ENCODE measurements at regions not wholly inside any gene's neighbourhood (a gene's known extent, or its start where the extent isn't known, plus 50 kb on each side); places are given as distances from the start of the nearest gene placed in this dataset.

DNA sequence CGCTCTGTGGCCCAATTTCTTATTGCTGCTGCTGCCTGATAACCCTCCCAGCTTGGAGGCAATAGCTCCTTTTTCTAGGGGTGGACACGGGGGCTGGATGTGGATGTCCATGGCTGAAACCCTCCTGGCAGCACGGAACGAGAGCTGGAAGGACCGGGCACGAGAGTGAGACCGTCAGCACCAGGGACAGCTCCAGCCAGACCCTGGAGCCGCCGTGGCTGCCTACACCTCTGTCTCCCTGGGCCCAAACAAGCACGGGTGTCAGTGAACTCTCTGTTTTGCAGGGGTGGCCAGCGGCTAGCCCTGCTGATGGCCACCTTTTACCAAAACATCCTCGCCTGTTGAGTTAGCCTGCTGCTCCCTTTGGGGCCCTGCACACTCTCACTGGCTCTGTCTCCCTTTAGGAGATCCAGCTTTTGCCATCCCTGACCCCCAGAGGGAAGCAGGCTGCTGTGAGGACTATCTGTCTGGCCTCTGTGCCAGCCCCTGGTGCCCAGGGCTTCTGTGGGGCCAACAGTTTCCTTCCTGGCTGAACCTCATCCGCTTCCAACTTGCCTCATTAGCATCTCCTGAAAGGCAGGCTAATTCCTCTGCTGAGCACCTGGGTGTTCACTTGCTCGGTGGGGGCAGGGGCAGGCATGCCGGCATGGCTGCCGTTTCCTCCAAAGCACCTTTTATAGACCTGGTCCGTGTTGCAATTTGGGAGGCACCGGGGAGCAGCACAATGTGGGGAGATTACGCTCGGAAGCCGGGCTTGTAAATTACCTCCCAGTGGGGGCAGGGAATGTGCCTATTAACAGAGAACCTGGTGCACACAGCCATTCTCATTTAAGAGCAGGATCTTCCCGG, 118.1 kb downstream of the ENGASE start:
- no peaks in the 10 kb centered on the region for H3K9me3 ChIP-seq (replicated peaks)
- no peaks in the 10 kb centered on the region for H3K36me3 ChIP-seq
- DNase-seq (ENCODE audit: low read depth in 1 of 2, low spot score in 2 of 2), result peak in 1 of 2 experiments; percentile 41
- H3K4me3 ChIP-seq, result no peak overlapping the region
- no peak overlapping the region for H3K27ac ChIP-seq
- H3K27me3 ChIP-seq (replicated peaks), result peaks cover 87% of the 10 kb centered on the region
- no peaks in the 10 kb centered on the region for H3K4me1 ChIP-seq (replicated peaks)

DNA sequence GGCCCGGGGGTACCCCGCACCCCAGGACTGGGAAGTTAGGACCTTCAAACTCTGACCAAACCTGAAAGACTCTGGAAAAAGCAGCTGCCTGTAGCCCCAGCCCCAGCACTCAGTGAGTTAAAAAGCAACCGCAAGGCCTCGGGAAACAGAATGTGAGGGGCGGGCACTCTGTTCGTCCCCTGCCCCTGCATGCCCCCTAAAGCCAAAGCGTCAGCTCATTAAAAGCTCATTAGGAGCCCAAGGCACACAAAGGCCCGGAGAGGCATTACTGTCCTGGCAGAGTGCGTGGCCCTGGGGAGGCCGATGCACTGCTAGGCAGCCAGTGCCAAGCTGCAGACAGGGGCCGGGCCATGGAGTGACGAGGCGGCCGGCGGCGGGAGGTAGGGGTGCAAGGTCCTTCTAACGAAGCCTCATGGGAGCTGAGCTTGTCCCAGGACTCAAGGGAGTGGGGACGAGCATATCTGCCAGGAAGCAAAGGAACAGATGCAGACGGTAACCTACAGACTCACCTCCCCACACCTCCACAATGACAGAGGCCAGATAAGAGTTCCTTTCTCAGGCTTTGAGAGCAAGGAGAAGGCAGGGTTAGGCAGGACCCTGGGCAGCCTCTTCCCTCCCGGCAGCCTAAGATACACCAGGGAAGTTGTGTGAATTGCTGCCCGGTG, 116.8 kb downstream of the ENGASE start:
- no peaks in the 10 kb centered on the region for H3K36me3 ChIP-seq
- no peak overlapping the region for H3K4me3 ChIP-seq
- H3K4me1 ChIP-seq (replicated peaks), result no peaks in the 10 kb centered on the region
- H3K27ac ChIP-seq, result no peak overlapping the region
- peaks cover 87% of the 10 kb centered on the region for H3K27me3 ChIP-seq (replicated peaks)
- no peaks in the 10 kb centered on the region for H3K9me3 ChIP-seq (replicated peaks)
- DNase-seq (ENCODE audit: low read depth in 1 of 2, low spot score in 2 of 2), result no peak

DNA sequence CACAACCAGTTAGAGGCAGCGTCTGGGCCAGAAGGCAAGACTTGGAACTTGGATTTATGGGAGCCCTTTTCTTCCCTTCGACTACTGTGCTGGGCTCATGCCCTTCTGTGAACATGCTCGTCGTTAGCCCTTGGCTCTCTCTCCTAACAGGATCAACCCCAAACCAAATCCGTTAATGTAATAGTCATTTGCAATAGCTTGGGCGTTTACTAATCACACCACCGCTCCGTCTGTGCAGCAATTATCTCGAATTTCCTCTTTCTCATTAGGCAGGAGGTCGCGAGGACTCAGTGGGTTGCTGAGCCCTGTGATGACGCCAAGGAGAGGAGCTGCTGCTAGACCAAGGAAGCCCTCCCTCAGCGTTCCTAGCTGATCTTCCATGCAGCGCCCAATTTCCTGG, 114.7 kb downstream of the ENGASE start:
- no peak for DNase-seq (ENCODE audit: low read depth in 1 of 2, low spot score in 2 of 2)
- Histone ChIP-seq H3K27ac (no peak overlapping the region), H3K4me3 (no peak overlapping the region), H3K27me3 (replicated peaks) (peaks cover 94% of the 10 kb centered on the region), H3K36me3 (no peaks in the 10 kb centered on the region), H3K9me3 (replicated peaks) (no peaks in the 10 kb centered on the region), H3K4me1 (replicated peaks) (no peaks in the 10 kb centered on the region)

DNA sequence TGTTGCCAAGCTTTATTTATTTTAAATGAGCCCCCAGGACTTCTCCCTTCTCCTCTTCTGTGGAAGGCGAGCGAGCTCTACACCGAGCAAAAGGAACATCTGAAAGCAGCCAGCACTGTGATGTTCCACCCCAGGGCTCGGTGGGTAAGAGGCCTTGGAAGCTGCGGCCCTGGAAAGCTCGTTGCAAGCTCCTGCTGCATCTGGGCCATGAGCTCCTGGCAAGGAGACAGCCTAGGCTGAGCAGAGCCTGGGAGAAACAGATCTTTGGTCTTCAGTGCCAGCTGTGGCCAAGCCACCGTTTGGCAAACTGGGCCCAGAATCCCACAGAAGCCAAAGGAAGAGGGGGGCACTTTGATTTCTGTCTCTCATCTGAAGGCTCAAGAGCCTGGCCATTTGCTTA, 114.1 kb downstream of the ENGASE start:
- 0 out of 2 replicates have a peak, but pooled peaks cover 4% of the 10 kb centered on the region for H3K9me3 ChIP-seq (replicated peaks)
- H3K4me3 ChIP-seq, result no peak overlapping the region
- no peak for DNase-seq (ENCODE audit: low read depth in 1 of 2, low spot score in 2 of 2)
- no peak overlapping the region for H3K27ac ChIP-seq
- peaks cover 94% of the 10 kb centered on the region for H3K27me3 ChIP-seq (replicated peaks)
- no peaks in the 10 kb centered on the region for H3K4me1 ChIP-seq (replicated peaks)
- no peaks in the 10 kb centered on the region for H3K36me3 ChIP-seq

DNA sequence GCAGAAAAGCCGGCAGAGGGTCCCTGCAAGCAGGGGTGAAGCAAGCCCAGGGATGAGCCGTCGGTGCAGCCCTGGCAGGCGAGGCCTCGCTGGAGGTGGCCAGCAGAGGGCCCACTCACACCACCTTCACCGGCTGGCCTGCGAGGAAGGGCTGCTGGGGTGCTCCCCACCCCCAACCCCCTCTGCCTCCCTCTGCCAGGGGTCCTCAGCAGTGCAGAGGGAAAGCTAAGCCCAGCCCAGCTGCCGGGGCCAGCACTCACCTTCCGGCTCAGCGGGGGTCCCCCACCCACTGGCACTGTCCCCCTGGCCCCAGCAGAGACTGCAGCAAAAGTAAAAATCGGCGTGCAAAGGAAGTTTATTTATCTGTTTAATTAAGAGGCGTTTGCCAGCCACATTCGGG, 113.4 kb downstream of the ENGASE start:
- no peak for DNase-seq (ENCODE audit: low read depth in 1 of 2, low spot score in 2 of 2)
- Histone ChIP-seq H3K9me3 (replicated peaks) (peaks cover 4% of the 10 kb centered on the region; the same call in 1 of the 2 replicates), H3K27ac (no peak overlapping the region), H3K27me3 (replicated peaks) (peaks cover 96% of the 10 kb centered on the region), H3K4me3 (no peak overlapping the region), H3K36me3 (no peaks in the 10 kb centered on the region), H3K4me1 (replicated peaks) (0 out of 2 replicates have a peak, but pooled peaks cover 3% of the 10 kb centered on the region)

DNA sequence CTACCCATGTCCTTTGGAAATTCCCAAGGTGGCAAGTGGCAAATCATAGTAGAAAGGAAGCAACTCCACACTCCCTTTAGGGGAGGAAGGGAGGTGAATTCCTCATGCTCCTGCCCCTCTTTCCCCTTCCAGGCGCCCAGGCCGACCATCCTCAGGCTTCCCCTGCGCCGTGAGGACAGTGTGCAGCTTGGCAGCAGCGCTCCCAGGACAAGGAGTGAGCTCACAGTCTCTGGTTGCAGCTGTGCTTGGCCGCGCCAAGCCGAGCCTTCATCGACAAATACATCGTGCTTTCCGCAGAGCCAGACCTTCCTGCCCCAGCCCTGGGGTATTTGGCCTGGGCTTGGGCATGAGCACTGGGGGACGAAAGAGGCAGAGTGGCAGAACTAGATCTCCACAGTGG, 112.6 kb downstream of the ENGASE start:
- Histone ChIP-seq H3K4me3 (no peak overlapping the region), H3K27ac (no peak overlapping the region)

DNA sequence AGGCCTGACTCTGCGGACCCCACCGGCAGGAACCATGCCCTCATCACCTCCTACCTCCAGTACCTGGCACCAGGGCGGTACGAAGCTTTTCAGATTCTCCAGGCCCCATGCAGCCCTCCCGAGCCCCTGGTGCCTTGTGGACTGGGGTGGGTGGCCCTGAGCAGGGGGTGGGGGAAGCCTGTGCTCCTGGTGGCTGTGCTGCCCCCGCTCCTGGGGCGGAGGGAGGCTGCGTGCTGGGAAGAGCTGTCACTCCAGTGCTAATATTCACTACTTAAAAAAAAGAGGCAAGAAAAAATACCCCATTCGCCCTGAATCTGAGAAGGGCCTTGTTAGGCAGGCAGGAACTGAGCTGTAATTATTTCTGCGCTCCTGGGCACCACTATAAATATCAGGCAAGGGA, 111.8 kb downstream of the ENGASE start:
- peaks cover 92% of the 10 kb centered on the region for H3K27me3 ChIP-seq (replicated peaks)
- H3K36me3 ChIP-seq, result no peaks in the 10 kb centered on the region
- H3K27ac ChIP-seq, result no peak overlapping the region
- H3K4me1 ChIP-seq (replicated peaks), result 0 out of 2 replicates have a peak, but pooled peaks cover 3% of the 10 kb centered on the region
- DNase-seq (ENCODE audit: low read depth in 1 of 2, low spot score in 2 of 2), result no peak
- no peak overlapping the region for H3K4me3 ChIP-seq
- peaks cover 4% of the 10 kb centered on the region; the same call in 1 of the 2 replicates for H3K9me3 ChIP-seq (replicated peaks)

More for the DNA sequence above, 112.6 kb downstream of the ENGASE start:
- DNase-seq (ENCODE audit: low read depth in 1 of 2, low spot score in 2 of 2), result no peak
- peaks cover 4% of the 10 kb centered on the region; the same call in 1 of the 2 replicates for H3K9me3 ChIP-seq (replicated peaks)
- no peaks in the 10 kb centered on the region for H3K36me3 ChIP-seq
- peaks cover 92% of the 10 kb centered on the region for H3K27me3 ChIP-seq (replicated peaks)
- 0 out of 2 replicates have a peak, but pooled peaks cover 3% of the 10 kb centered on the region for H3K4me1 ChIP-seq (replicated peaks)

DNA sequence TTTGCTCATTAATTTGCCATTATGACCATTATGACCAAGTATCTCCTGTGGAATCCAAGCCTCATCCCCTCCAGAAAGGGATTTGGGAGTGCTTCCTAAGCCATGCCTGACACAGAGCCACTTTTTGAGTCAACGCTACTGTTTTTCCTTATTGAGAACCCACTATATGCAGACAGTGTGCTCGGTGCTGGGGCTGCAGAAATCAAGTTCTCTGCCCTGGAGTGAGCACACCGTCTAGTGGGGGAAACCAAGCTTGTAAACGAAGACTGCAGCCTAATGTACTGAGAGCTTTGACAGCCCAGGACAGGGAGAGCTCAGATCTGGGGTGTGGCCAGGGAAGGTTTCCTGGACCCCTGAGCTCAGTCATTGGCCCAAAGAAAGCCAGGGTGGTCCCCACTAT, 111.0 kb downstream of the ENGASE start:
- H3K27me3 ChIP-seq (replicated peaks), result peaks cover 92% of the 10 kb centered on the region
- no peak for DNase-seq (ENCODE audit: low read depth in 1 of 2, low spot score in 2 of 2)
- H3K27ac ChIP-seq, result no peak overlapping the region
- no peaks in the 10 kb centered on the region for H3K36me3 ChIP-seq
- peaks cover 4% of the 10 kb centered on the region; the same call in 1 of the 2 replicates for H3K9me3 ChIP-seq (replicated peaks)
- 0 out of 2 replicates have a peak, but pooled peaks cover 3% of the 10 kb centered on the region for H3K4me1 ChIP-seq (replicated peaks)
- H3K4me3 ChIP-seq, result no peak overlapping the region

DNA sequence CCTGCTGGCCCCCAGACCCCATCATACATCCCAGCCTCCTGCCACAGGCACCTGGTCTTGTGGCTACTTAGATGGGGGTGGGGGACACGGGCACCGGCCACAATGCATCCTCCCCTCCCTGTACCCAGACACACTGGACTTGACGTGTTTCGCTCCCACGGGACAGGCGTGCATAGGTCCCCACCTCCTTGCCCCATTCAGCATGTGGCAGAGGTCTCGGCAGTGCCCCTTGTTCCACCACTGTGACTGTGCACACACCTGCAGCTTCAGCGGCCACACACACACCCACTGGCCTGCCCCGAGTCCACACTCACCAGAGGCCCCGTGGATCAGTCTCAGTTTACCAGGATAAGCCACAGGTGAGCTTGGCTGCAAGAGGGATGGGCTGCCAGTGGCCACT, 109.6 kb downstream of the ENGASE start:
- no peak for DNase-seq (ENCODE audit: low read depth in 1 of 2, low spot score in 2 of 2)
- Histone ChIP-seq H3K27me3 (replicated peaks) (peaks cover 95% of the 10 kb centered on the region), H3K27ac (no peak overlapping the region), H3K9me3 (replicated peaks) (peaks cover 4% of the 10 kb centered on the region; the same call in 1 of the 2 replicates), H3K4me3 (no peak overlapping the region), H3K36me3 (no peaks in the 10 kb centered on the region), H3K4me1 (replicated peaks) (0 out of 2 replicates have a peak, but pooled peaks cover 3% of the 10 kb centered on the region)

DNA sequence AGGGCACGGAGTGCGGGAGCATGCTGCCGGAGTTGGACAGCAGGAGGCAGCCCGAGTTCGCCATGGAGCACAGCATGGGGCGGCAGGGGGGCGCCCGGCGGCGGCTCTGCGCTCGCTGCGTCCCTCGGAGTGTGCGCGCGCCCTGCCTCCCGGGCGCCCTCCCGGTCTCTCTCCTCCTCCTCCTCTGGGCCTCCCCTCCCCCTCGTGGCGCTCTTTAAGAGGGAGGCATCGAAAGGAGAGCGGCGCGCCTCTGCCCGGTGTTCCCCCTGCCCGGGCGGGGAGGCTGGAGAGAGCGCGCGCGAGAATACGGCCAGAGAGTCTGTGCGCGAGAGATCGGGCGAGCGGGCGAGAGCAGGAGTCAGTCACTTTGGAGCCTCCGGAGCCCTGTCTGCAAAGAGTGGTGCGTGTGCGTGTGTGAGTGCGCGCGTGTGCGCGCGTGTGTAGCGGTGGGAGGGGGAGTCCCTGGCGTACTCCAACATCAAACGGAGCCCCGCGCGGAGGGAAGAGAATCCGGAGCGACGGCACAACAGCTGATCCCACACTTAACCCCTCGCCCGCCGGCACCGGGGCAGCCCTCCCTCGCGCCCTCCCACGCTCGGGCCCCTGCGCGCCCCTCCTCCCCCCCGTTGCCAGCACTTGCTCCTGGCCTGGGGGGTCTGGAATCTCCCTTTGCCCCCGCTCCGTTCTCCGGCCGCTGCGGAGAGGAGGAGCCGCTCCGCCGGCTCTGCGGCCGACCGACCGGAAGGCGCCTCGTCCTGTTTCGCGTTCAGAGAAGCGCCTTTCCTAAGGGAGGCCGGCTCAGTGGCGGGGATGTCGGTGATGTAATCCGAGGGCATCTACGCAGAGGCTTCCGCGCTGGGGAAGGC, 108.9 kb downstream of the ENGASE start:
- H3K4me3 ChIP-seq, result no peak overlapping the region
- DNase-seq (ENCODE audit: low read depth in 1 of 2, low spot score in 2 of 2), result no peak
- no peaks in the 10 kb centered on the region for H3K36me3 ChIP-seq
- no peak overlapping the region for H3K27ac ChIP-seq
- H3K27me3 ChIP-seq (replicated peaks), result peaks cover 95% of the 10 kb centered on the region
- H3K4me1 ChIP-seq (replicated peaks), result 0 out of 2 replicates have a peak, but pooled peaks cover 3% of the 10 kb centered on the region
- peaks cover 4% of the 10 kb centered on the region; the same call in 1 of the 2 replicates for H3K9me3 ChIP-seq (replicated peaks)

DNA sequence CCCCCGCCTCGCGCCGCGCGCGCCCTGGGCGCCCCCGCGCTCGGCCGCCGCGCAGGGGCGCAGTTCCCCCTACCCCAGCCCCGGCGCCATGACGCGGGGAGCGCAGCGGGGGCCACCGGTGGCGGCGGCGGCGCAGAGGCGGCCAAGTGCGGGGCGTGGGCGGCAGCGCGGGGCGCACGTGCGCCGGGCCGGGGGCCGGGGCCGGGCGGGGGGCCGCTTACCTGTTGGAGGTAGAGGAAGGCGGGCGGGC, 108.3 kb downstream of the ENGASE start:
- no peak for DNase-seq (ENCODE audit: low read depth in 1 of 2, low spot score in 2 of 2)
- Histone ChIP-seq H3K27me3 (replicated peaks) (peaks cover 95% of the 10 kb centered on the region), H3K27ac (no peak overlapping the region), H3K36me3 (no peaks in the 10 kb centered on the region), H3K9me3 (replicated peaks) (peaks cover 4% of the 10 kb centered on the region; the same call in 1 of the 2 replicates), H3K4me1 (replicated peaks) (0 out of 2 replicates have a peak, but pooled peaks cover 3% of the 10 kb centered on the region), H3K4me3 (no peak overlapping the region)

DNA sequence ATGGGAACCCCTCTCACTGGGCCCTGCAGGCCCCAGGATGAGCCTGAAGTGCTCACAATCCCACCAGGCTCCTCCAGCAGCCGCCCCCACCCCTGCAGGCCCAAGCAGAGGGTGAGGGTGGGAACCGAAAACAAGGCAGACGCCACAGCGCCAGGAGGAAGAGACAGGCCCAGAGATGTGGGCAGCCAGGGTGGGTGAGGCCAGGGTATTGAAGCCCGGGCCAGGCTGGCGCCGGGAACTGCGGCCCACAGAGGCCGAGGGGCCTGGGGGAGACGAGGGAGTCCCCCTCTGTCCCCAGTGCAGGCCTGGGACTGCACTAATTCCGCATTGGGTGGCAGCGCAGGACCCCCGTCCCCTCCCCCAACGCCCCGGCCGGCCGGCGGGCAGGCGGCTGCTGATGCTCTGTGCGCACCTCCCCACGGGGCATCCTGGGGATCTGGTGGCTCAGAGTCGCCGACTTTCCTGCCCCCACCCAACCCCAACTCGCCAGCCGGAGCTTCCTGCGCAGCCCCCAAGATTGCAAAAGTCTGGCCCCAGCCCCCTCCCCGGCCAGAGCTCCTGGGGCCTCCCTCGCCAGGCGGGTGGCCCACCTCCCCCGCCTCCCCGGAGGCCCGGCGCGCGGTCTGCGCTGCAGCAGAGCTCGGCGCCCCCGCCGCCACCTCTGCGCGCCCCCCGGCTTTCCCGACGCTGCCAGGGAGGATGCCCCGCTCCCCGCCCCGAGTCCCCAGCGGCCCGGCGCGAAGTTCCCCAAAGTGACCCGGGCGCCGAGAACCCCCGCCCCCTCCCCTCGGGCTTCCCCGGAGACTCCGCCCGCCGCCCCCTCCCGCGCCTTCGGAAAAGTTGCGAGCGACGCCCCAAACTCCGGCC, 107.8 kb downstream of the ENGASE start:
- Histone ChIP-seq H3K27me3 (replicated peaks) (peaks cover 95% of the 10 kb centered on the region), H3K9me3 (replicated peaks) (peaks cover 4% of the 10 kb centered on the region; the same call in 1 of the 2 replicates), H3K27ac (no peak overlapping the region), H3K4me1 (replicated peaks) (0 out of 2 replicates have a peak, but pooled peaks cover 3% of the 10 kb centered on the region), H3K36me3 (no peaks in the 10 kb centered on the region), H3K4me3 (no peak overlapping the region)
- no peak for DNase-seq (ENCODE audit: low read depth in 1 of 2, low spot score in 2 of 2)

Data from SJSA1 (cell line).